ENCODE measurements at regions not wholly inside any gene's neighbourhood (a gene's known extent, or its start where the extent isn't known, plus 50 kb on each side); places are given as distances from the start of the nearest gene placed in this dataset.

- Histone ChIP-seq H3K27ac (ENCODE audit: low read depth, low read length) (no peak overlapping the region), H3K79me2 (ENCODE audit: insufficient read depth, low read length) (no peaks in the 10 kb centered on the region), H3K9me3 (ENCODE audit: insufficient read depth, low read length) (no peaks in the 10 kb centered on the region), H2AFZ (ENCODE audit: low read depth, low read length, severe bottlenecking) (no peak overlapping the region), H3K4me2 (ENCODE audit: low read depth, low read length, poor library complexity, severe bottlenecking) (no peak overlapping the region), H3F3A (ENCODE audit: insufficient read depth) (no peaks in the 10 kb centered on the region), H3K4me3 (ENCODE audit: insufficient read depth, low read length, poor library complexity, severe bottlenecking) (no peak overlapping the region), H3K36me3 (ENCODE audit: low read length) (no peaks in the 10 kb centered on the region), H4K20me1 (ENCODE audit: low read depth, low read length) (no peaks in the 10 kb centered on the region), H3K9ac (ENCODE audit: low read length) (no peak overlapping the region), H3K9me2 (replicated peaks; ENCODE audit: insufficient read depth, low read length) (no peaks in the 10 kb centered on the region), H3K27me3 (ENCODE audit: low read length) (no peaks in the 10 kb centered on the region)
- no peak for TF ChIP-seq EZH2phosphoT487 (conservative IDR thresholded peaks at IDR 0.05; ENCODE audit: low read length)
- TF ChIP-seq CTCF (IDR thresholded peaks at IDR 0.05; ENCODE audit: insufficient read depth, low read length, poor library complexity, severe bottlenecking): no peak
Measured at GRCh38 chr2:34475156-34475555, 876.1 kb upstream of the FAM98A start.

- Histone ChIP-seq H3K9me3 (ENCODE audit: insufficient read depth, low read length) (no peaks in the 10 kb centered on the region), H3K36me3 (ENCODE audit: low read length) (no peaks in the 10 kb centered on the region), H3K27me3 (ENCODE audit: low read length) (no peaks in the 10 kb centered on the region), H3K4me3 (ENCODE audit: insufficient read depth, low read length, poor library complexity, severe bottlenecking) (no peak overlapping the region), H2AFZ (ENCODE audit: low read depth, low read length, severe bottlenecking) (no peak overlapping the region), H3K79me2 (ENCODE audit: insufficient read depth, low read length) (no peaks in the 10 kb centered on the region), H3K9me2 (replicated peaks; ENCODE audit: insufficient read depth, low read length) (no peaks in the 10 kb centered on the region), H3K4me2 (ENCODE audit: low read depth, low read length, poor library complexity, severe bottlenecking) (no peak overlapping the region), H3F3A (ENCODE audit: insufficient read depth) (no peaks in the 10 kb centered on the region), H3K9ac (ENCODE audit: low read length) (no peak overlapping the region), H3K27ac (ENCODE audit: low read depth, low read length) (no peak overlapping the region), H4K20me1 (ENCODE audit: low read depth, low read length) (no peaks in the 10 kb centered on the region)
- TF ChIP-seq CTCF (IDR thresholded peaks at IDR 0.05; ENCODE audit: insufficient read depth, low read length, poor library complexity, severe bottlenecking) (no peak), EZH2phosphoT487 (conservative IDR thresholded peaks at IDR 0.05; ENCODE audit: low read length) (no peak)
Measured at GRCh38 chr2:34474646-34475045, 875.5 kb upstream of the FAM98A start.

GRCh38 chr2:34447097-34447496 is 848.0 kb upstream of the FAM98A start:
- TF ChIP-seq CTCF (IDR thresholded peaks at IDR 0.05; ENCODE audit: insufficient read depth, low read length, poor library complexity, severe bottlenecking): no peak
- no peak for TF ChIP-seq EZH2phosphoT487 (conservative IDR thresholded peaks at IDR 0.05; ENCODE audit: low read length)
- Histone ChIP-seq H3K4me2 (ENCODE audit: low read depth, low read length, poor library complexity, severe bottlenecking) (no peak overlapping the region), H4K20me1 (ENCODE audit: low read depth, low read length) (no peaks in the 10 kb centered on the region), H3K4me3 (ENCODE audit: insufficient read depth, low read length, poor library complexity, severe bottlenecking) (no peak overlapping the region), H3K79me2 (ENCODE audit: insufficient read depth, low read length) (no peaks in the 10 kb centered on the region), H3K9ac (ENCODE audit: low read length) (no peak overlapping the region), H3K9me2 (replicated peaks; ENCODE audit: insufficient read depth, low read length) (no peaks in the 10 kb centered on the region), H3F3A (ENCODE audit: insufficient read depth) (no peaks in the 10 kb centered on the region), H3K36me3 (ENCODE audit: low read length) (no peaks in the 10 kb centered on the region), H3K27ac (ENCODE audit: low read depth, low read length) (no peak overlapping the region), H3K9me3 (ENCODE audit: insufficient read depth, low read length) (no peaks in the 10 kb centered on the region), H2AFZ (ENCODE audit: low read depth, low read length, severe bottlenecking) (no peak overlapping the region), H3K27me3 (ENCODE audit: low read length) (no peaks in the 10 kb centered on the region)

Measured in SU-DHL-6 (cell line).